ENCODE measurements at regions not wholly inside any gene's neighbourhood (a gene's known extent, or its start where the extent isn't known, plus 50 kb on each side); places are given as distances from the start of the nearest gene placed in this dataset.
A peak's percentile ranks its signal among the peaks of the same experiment; 100 is the strongest.
"Not testable (repeated sequence)": the region's sequence is repeated elsewhere in the genome, so short reads cannot be mapped to it uniquely, and the experiment has no call there.

DNA sequence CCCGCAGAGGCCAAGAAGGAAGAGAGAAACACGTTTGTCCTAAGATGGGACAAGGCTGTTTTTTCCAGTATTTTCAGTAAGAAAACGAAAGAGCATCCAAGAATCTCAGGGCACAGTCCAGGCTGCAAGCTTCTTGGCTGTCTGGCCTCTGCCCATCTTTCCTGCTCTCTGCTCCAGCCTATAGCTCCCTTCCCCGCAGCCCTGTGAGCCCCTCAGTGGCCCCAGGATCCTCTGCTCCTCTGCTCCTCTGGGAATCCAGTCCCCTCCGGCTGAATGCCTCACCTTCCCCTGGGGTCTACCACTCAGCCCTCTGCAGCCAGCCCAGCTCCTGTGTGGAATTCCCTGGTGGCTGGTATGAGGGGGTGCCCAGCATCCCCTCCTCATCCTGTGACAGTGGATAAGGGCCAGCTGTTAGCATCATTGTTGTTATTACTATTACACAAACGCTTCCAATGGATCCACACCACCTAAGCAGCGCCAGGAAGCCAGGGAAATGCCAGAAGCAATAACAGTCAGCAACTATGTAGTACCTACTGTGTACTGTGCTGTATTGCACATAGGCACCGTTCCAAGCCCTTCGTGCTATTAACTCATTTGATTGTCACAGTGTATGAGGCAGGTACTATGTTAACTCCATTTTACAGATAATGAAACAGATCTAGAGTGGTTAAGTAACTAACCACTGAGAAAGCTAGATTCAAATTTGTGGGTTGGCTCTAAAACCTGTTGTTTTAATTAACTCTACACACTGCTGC lies 60.3 kb upstream of the PTPN1 start:
- DNase-seq (ENCODE audit: low spot score) = no peak

- no peak for DNase-seq (ENCODE audit: low spot score)
These were observed 59.7 kb upstream of the PTPN1 start for GRCh38 chr20:50450493-50450826.

DNA sequence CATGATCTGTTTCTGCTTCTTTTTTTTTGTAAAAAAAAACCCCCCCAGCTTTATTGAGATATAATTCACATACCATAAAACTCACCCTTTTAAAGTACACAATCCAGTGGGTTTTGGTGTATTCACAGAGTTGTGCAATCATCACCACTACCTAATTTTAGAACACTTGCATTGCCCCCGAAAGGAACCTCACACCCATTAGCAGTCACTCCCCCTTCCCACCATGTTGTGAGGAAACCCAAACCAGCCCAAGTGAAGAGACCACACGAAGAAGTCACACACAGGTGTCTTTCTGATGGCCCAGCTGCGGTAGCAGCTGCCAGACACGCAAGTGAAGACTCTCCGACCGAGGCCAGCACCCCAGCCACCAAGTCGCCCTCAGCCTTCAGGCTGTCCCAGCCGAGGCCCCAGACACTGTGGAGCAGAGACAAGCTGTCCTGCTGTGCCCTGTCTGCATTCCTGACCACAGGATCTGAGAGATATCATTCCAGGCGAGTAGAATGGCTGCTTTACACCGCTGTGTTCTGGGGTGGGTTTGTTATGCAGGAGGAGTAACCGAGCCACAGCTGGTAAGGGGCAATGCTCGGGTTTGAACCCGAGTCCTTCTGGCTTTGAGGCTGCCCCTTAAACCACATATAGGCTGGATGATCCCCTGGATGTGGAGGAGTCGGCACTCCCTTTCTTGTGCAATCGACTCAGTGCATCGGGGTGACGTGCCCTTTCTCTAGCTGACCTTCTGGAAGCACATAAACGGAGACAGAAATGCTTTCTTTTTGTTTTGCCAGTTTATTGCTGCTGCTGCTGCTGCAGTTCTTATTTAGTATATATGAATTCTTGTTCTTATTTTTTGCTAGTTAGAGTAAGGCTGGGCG lies 59.1 kb upstream of the PTPN1 start:
- peak; percentile 43 for DNase-seq (ENCODE audit: low spot score)

DNA sequence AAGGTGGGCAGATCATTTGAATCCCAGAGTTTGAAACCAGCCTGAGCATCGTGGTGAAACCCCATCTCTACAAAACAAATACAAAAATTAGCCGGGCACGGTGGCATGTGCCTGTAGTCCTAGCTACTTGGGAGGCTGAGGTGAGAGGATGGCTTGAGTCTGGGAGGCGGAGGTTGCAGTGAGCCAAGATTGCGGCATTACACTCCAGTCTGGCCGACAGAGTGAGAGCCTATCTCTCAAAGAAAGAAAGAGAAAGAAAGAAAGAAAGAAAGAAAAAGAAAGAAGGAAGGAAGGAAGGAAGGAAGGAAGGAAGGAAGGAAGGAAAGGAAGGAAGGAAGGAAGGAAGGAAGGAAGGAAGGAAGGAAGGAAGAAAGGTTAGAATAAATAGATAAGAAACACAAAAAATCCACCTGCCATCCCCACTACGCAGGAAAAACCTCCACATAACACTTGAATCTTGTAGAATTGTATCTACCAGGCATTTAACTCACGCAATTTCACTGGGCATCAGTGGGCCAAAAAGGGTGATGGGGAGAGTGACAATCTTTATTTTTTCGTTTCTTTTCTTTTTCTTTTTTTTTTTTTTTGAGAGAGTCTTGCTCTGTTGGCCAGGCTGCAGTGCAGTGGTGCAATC lies 58.3 kb upstream of the PTPN1 start:
- DNase-seq (ENCODE audit: low spot score) = not testable (repeated sequence)

DNA sequence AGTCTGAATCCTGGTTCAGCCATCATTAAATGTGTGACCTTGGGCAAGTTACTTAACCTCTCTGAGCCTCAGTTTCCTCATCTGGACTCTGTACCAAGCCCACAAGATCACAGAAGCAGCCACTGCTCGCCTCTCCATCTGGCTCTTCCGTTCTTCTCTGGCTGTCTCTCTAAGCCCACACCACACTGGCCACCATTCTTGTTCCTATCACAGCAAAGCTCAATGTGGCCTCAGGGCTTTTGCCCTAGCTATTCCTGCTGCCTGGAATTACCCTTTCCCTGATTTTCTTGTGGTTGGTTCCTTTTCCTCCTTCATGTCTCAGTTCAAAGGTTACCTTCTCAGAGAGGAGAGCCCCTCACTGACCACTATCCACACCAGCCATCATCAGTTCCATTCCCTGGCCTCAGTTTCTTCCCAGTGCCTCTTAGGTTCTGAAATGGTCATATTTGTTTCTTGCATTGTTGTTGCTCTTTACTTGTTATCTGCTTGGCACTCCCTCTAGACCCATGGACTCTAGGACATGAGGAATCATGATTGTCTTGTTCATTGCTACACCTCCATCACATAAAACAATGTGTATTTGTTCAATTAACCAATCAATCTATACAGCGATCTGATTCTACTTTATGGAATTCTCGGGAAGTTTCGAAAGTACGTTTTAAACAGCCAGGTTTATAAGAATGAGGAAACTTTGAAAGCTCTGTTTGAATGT lies 56.5 kb upstream of the PTPN1 start:
- no peak for DNase-seq (ENCODE audit: low spot score)

DNA sequence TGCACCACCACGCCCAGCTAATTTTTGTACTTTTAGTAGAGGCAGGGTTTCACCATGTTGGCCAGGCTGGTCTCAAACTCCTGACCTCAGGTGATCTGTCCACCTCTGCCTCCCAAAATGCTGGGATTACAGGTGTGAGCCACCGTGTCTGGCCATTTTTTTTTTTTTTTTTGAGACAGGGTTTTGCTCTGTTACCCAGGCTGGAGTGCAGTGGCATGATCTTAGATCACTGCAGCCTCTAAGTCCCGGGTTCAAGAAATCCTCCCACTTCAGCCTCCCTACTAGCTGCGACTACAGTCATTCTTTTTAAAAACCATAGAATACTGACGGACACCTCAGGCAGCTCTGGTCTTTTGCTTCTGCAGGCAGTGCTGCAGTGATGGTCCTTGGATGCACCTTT lies 54.9 kb upstream of the PTPN1 start:
- not testable (repeated sequence) for DNase-seq (ENCODE audit: low spot score)

DNA sequence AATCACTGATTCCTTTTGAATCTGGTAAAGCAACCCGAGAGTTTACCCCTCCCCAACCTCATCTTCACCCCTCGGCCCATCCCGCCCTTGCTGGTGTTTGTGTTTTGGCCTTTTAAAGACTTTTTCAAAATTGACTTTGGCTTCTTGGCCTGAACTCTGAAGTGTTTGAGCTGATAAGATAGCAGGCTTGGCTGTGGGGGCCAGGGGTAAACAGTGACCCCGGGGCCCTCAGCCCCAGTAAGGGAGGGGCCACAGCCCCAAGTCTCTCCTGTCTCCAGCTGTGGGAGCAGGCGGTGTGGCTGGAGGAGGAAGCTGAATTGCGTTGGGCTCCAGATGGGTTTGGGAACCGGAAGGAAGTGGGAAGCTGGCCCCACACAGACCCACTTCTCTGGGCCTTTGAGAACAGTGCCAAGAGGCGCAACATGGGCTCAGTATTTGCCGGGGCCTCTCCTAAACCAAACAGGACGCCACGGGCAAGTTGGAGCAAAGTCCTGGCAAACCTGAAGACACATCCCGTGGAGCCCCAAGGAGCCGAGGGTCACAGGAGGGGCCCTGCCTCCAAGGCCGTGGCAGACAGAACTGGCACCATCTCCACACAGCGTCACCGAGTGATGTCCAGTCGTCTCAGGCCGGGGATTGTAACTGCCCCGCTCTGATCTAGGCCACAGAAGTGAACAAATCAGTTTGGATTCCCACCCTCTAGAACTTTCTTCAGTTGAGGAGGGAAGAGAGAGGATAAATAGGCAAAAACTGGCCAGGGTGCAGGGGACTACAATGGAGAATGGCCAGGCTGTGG lies 54.3 kb upstream of the PTPN1 start:
- no peak for DNase-seq (ENCODE audit: low spot score)

DNA sequence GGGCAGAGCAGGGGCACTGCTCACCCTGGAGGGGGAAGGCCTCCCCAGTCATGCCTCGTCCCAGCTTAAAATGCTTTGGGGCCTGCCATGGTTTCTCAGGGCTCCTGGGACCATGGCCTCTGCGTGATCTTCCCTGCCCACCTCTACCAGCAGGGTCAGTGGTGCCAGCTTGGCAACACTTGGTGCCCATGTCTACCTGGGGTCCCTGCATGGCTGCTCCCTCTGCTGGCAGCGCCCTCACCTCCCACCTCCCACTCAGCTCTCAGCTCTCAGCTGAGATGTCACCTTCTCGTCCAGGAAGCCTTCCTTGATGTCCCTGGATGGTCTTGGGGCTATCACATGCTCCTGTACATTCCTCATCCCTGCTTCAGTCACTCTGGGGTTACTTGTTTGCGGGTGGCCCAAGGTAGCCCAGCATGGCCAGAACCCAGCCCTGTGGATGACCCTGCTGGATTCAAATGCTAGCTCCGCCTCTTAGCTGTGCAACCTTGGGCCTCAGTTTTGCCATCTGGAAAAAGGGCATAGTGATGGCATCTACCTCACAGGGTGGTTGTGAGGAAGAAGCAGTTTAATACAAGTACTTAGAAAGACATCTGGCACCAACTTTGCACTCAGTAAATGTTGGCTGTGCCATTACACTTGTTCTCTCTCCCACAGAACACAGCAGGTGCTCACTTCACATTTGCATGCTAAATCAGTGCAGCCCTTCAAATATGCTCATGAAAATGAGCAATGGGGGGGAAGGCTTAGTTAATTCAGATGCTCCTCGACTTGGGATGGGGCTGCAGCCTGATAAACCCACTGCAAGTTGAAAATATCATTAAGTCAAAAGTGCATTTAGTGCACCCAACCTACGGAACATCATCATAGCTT lies 53.5 kb upstream of the PTPN1 start:
- DNase-seq (ENCODE audit: low spot score) = no peak

- DNase-seq (ENCODE audit: low spot score) = no peak
These were observed 50.9 kb upstream of the PTPN1 start for GRCh38 chr20:50459124-50459918.

DNA sequence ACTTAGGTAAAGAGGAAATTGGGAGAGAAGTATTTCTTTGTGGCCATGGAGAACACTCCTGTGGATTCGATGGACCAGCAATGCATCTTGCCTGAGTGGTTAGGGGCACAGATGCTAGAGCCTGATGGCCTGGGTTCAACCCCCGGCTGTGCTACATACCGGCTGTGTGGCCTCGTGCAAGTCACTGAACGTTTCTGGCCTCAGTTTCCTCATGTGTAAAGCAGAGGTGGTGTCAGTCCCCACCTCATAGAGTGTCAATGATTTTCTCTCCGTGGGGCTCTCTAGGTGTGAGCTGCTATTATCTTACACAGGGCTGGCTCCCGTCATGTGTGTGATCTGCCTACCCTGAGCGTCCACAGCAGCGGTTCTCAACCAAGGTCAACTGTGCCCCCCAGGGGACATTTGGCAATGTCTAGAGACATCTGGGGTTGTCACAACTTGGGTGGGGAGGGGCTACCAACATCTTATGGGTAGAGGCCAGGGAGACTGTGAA lies 50.0 kb upstream of the PTPN1 start:
- DNase-seq (ENCODE audit: low spot score) = no peak

Data from GM03348 (cell line).